H1 (cell line): ENCODE measurements at regions not wholly inside any gene's neighbourhood (a gene's known extent, or its start where the extent isn't known, plus 50 kb on each side); places are given as distances from the start of the nearest gene placed in this dataset.

Experiments
- CTCF ChIP-seq, 3 experiments: IDR thresholded peaks; 1 replicate in 2 of 3; 2 replicates in 1 of 3; pipeline versions ENCODE4 v1.5.1 to v1.6.1; 2011; ENCODE audit warnings: low read length in 3 of 3, mild to moderate bottlenecking in 3 of 3, inconsistent platforms in 2 of 3, low read depth in 1 of 3, moderate library complexity in 1 of 3; ENCODE audit not compliant: insufficient read depth in 1 of 3; ENCODE audit errors: control extremely low read depth in 1 of 3
- RFX5 ChIP-seq: IDR thresholded peaks from 2 replicates; pipeline ENCODE4 v1.6.1; 2011; ENCODE audit warnings: low read depth, low read length, improper control_type of control experiment, borderline replicate concordance
- RNF2 ChIP-seq: fragments of 200-900, 300-1000 bp; sonication (generic); IDR thresholded peaks from 2 replicates; pipeline ENCODE4 v1.7.1; 2016; ENCODE audit warnings: borderline replicate concordance, low read depth, mild to moderate bottlenecking, antibody characterized with exemption, low read length; ENCODE audit not compliant: poor library complexity, severe bottlenecking; ENCODE audit errors: missing control alignments

- TF ChIP-seq RFX5 = no peak
- TF ChIP-seq RNF2 = no peak
- TF ChIP-seq CTCF (IDR thresholded peaks at IDR 0.05; ENCODE audit: control extremely low read depth in 1 of 3, insufficient read depth in 1 of 3, low read depth in 1 of 3, low read length in 3 of 3) = no peak
Measured at GRCh38 chr12:82047446-82047845, 288.3 kb upstream of the PPFIA2 start.
